ENCODE measurements at regions not wholly inside any gene's neighbourhood (a gene's known extent, or its start where the extent isn't known, plus 50 kb on each side); places are given as distances from the start of the nearest gene placed in this dataset.

DNA sequence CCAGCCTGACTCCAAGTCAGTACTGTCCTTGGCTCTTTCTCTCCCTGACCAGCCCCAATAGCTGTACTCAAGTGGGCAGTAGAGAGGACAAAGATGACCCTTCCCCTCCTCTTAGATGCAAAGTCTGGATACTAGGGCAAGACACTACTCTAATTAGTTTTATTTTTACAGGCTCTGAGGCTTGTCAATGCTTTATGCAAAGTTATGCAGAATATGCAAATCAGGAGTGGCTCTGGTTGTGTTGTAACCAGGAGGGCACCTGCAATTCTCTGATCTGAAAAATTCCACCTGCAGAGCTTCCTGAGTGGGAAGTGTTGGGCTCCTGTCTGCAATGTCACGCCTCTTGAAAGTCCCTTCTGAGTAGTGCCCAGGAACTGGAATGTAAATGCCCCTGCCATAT lies 201.5 kb downstream of the RGS3 start:
- no peak overlapping the region for H3K4me3 ChIP-seq
- DNase-seq (ENCODE audit: low spot score in 2 of 2) = peak in 1 of 2 donors; percentile 2
- no peaks in the 10 kb centered on the region for H3K9me3 ChIP-seq
- WGBS = 100% methylated on average over 1 of the region's 1 CpG
- peaks cover 1% of the 10 kb centered on the region for H3K27me3 ChIP-seq
- TF ChIP-seq POLR2A (IDR thresholded peaks at IDR 0.05) (no peak), POLR2AphosphoS5 (IDR thresholded peaks at IDR 0.05) (no peak), EP300 (IDR thresholded peaks at IDR 0.05) (no peak), CTCF (IDR thresholded peaks at IDR 0.05) (no peak)
- H3K27ac ChIP-seq = no peak overlapping the region
- H3K4me1 ChIP-seq = no peaks in the 10 kb centered on the region
- no peaks in the 10 kb centered on the region for H3K36me3 ChIP-seq

GRCh38 chr9:113665756-113666155 lies 202.2 kb downstream of the RGS3 start:
- Histone ChIP-seq H3K4me3 (no peak overlapping the region), H3K4me1 (no peaks in the 10 kb centered on the region), H3K27me3 (no peaks in the 10 kb centered on the region), H3K9me3 (no peaks in the 10 kb centered on the region), H3K27ac (no peak overlapping the region), H3K36me3 (no peaks in the 10 kb centered on the region)
- TF ChIP-seq CTCF (IDR thresholded peaks at IDR 0.05) (no peak), POLR2A (IDR thresholded peaks at IDR 0.05) (no peak), EP300 (IDR thresholded peaks at IDR 0.05) (no peak), POLR2AphosphoS5 (IDR thresholded peaks at IDR 0.05) (no peak)
- 93% methylated on average over 7 of the region's 7 CpGs for WGBS
- DNase-seq (ENCODE audit: low spot score in 2 of 2) = peak in 1 of 2 donors; percentile 46

DNA sequence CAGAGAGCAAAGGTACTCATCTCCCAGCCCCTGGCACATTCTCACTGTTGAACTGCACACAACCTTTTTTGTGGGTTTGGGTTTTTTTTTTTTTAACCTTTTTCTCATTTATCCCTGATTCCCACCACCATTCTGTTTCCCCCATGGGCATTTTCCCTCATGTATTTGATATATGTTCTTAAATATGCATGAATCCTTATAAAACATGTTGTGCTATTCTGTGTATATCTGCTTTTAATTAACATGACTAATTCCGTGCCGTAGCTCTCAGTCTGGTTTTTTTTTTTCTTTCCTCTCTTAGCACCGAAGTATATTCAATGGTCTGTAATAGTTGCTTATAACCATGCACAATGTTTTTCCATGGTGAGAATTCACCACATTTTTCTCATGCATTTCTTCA lies 204.5 kb downstream of the RGS3 start:
- Histone ChIP-seq H3K4me3 (no peak overlapping the region), H3K27ac (no peak overlapping the region), H3K27me3 (no peaks in the 10 kb centered on the region), H3K4me1 (no peaks in the 10 kb centered on the region), H3K36me3 (no peaks in the 10 kb centered on the region), H3K9me3 (no peaks in the 10 kb centered on the region)
- TF ChIP-seq POLR2A (IDR thresholded peaks at IDR 0.05) (no peak), CTCF (IDR thresholded peaks at IDR 0.05) (no peak), EP300 (IDR thresholded peaks at IDR 0.05) (no peak), POLR2AphosphoS5 (IDR thresholded peaks at IDR 0.05) (no peak)
- 39% methylated on average over 3 of the region's 3 CpGs for WGBS
- DNase-seq (ENCODE audit: low spot score in 2 of 2) = no peak

- TF ChIP-seq POLR2A (IDR thresholded peaks at IDR 0.05) = no peak
- no peak for TF ChIP-seq POLR2AphosphoS5 (IDR thresholded peaks at IDR 0.05)
- TF ChIP-seq EP300 (IDR thresholded peaks at IDR 0.05) = no peak
- no peak for TF ChIP-seq CTCF (IDR thresholded peaks at IDR 0.05)
- no peaks in the 10 kb centered on the region for H3K27me3 ChIP-seq
- H3K36me3 ChIP-seq = no peaks in the 10 kb centered on the region
- H3K27ac ChIP-seq = no peak overlapping the region
- H3K4me3 ChIP-seq = no peak overlapping the region
- no peak for DNase-seq (ENCODE audit: low spot score in 2 of 2)
- no peaks in the 10 kb centered on the region for H3K9me3 ChIP-seq
- H3K4me1 ChIP-seq = peaks cover under 1% of the 10 kb centered on the region
- 74% methylated on average over 4 of the region's 4 CpGs for WGBS
Observed at GRCh38 chr9:113669522-113670115, 206.1 kb downstream of the RGS3 start.

GRCh38 chr9:113673726-113674125 lies 202.4 kb upstream of the ZNF618 start:
- TF ChIP-seq POLR2AphosphoS5 (IDR thresholded peaks at IDR 0.05) (no peak), EP300 (IDR thresholded peaks at IDR 0.05) (no peak), POLR2A (IDR thresholded peaks at IDR 0.05) (no peak), CTCF (IDR thresholded peaks at IDR 0.05) (no peak)
- Histone ChIP-seq H3K27ac (no peak overlapping the region), H3K4me3 (no peak overlapping the region), H3K4me1 (peaks cover 9% of the 10 kb centered on the region), H3K36me3 (no peaks in the 10 kb centered on the region), H3K9me3 (no peaks in the 10 kb centered on the region), H3K27me3 (peaks cover 6% of the 10 kb centered on the region)
- WGBS = 69% methylated on average over 7 of the region's 7 CpGs
- DNase-seq (ENCODE audit: low spot score in 2 of 2) = no peak

All from suprapubic skin (tissue), 4 donors.